Activated CD4-positive, alpha-beta T cell treated with anti-CD3 and anti-CD28 coated beads, Interleukin-2, amount 10 ng/mL, durations not matched to agents 24 days and 14 days (primary cell): ENCODE measurements at regions not wholly inside any gene's neighbourhood (a gene's known extent, or its start where the extent isn't known, plus 50 kb on each side); places are given as distances from the start of the nearest gene placed in this dataset.

Experiments
- DNase-seq: peaks from one replicate; pipeline ENCODE4 v3.0.0; 2022
- H3K27ac Mint-ChIP-seq: one replicate; pipeline ENCODE4 v1.8.0; 2022; ENCODE audit warnings: mild to moderate bottlenecking, mixed read lengths
- H3K27me3 Mint-ChIP-seq: one replicate; pipeline ENCODE4 v1.8.0; 2022; ENCODE audit warnings: mixed read lengths
- H3K36me3 Mint-ChIP-seq: one replicate; pipeline ENCODE4 v1.8.0; 2022; ENCODE audit warnings: low read depth, mild to moderate bottlenecking, mixed read lengths
- H3K4me1 Mint-ChIP-seq: one replicate; pipeline ENCODE4 v1.8.0; 2021; ENCODE audit warnings: mixed read lengths
- H3K4me3 Mint-ChIP-seq: one replicate; pipeline ENCODE4 v1.8.0; 2022; ENCODE audit warnings: mild to moderate bottlenecking, moderate library complexity, mixed read lengths
- H3K9me3 Mint-ChIP-seq: one replicate; pipeline ENCODE4 v1.8.0; 2021; ENCODE audit warnings: mixed read lengths
- intact Hi-C: fragments of 100-400 bp; cut with micrococcal nuclease; formaldehyde crosslinking; loops from one replicate; pipeline ENCODE4 v1.15.1; 2023

- H3K4me3 Mint-ChIP-seq: no peak overlapping the region
- intact Hi-C loops: no loop called here
These were observed 219.8 kb downstream of the CDCA7 start for GRCh38 chr2:173574324-173575112.

GRCh38 chr2:173578404-173579107 is 223.9 kb downstream of the CDCA7 start:
- Mint-ChIP-seq H3K27ac (no peak overlapping the region), H3K36me3 (no peaks in the 10 kb centered on the region), H3K27me3 (peaks cover 5% of the 10 kb centered on the region), H3K9me3 (peaks cover 5% of the 10 kb centered on the region), H3K4me1 (no peaks in the 10 kb centered on the region), H3K4me3 (no peak overlapping the region)
- intact Hi-C loops: no loop called here
- no peak for DNase-seq

More at GRCh38 chr2:173574324-173575112, 219.8 kb downstream of the CDCA7 start:
- Mint-ChIP-seq H3K27ac (no peak overlapping the region), H3K36me3 (no peaks in the 10 kb centered on the region), H3K9me3 (peaks cover 5% of the 10 kb centered on the region), H3K27me3 (peaks cover 14% of the 10 kb centered on the region), H3K4me1 (peaks cover 3% of the 10 kb centered on the region)
- no peak for DNase-seq

GRCh38 chr2:173580351-173580750 is 225.7 kb downstream of the CDCA7 start:
- peaks cover 8% of the 10 kb centered on the region for H3K27me3 Mint-ChIP-seq
- no peak overlapping the region for H3K4me3 Mint-ChIP-seq
- intact Hi-C loops: no loop called here
- peaks cover 8% of the 10 kb centered on the region for H3K9me3 Mint-ChIP-seq
- DNase-seq: no peak
- H3K27ac Mint-ChIP-seq: no peak overlapping the region
- H3K4me1 Mint-ChIP-seq: no peaks in the 10 kb centered on the region
- H3K36me3 Mint-ChIP-seq: no peaks in the 10 kb centered on the region

GRCh38 chr2:173580956-173581355 is 226.3 kb downstream of the CDCA7 start:
- Mint-ChIP-seq H3K4me3 (no peak overlapping the region), H3K27ac (no peak overlapping the region), H3K36me3 (no peaks in the 10 kb centered on the region), H3K4me1 (no peaks in the 10 kb centered on the region), H3K27me3 (peaks cover 8% of the 10 kb centered on the region), H3K9me3 (peaks cover 3% of the 10 kb centered on the region)
- intact Hi-C loops: no loop called here
- DNase-seq: no peak

- intact Hi-C loops: no loop called here
- Mint-ChIP-seq H3K36me3 (no peaks in the 10 kb centered on the region), H3K4me3 (no peak overlapping the region), H3K27me3 (peaks cover 9% of the 10 kb centered on the region), H3K4me1 (no peaks in the 10 kb centered on the region), H3K9me3 (peaks cover 3% of the 10 kb centered on the region), H3K27ac (no peak overlapping the region)
- DNase-seq: no peak
These were observed 228.5 kb downstream of the CDCA7 start for GRCh38 chr2:173583196-173583595.

- no peaks in the 10 kb centered on the region for H3K4me1 Mint-ChIP-seq
- no peak for DNase-seq
- H3K27me3 Mint-ChIP-seq: peaks cover 11% of the 10 kb centered on the region
- H3K9me3 Mint-ChIP-seq: peaks cover 3% of the 10 kb centered on the region
- H3K27ac Mint-ChIP-seq: no peak overlapping the region
- no peak overlapping the region for H3K4me3 Mint-ChIP-seq
- H3K36me3 Mint-ChIP-seq: no peaks in the 10 kb centered on the region
- intact Hi-C loops: no loop called here
These were observed 229.3 kb downstream of the CDCA7 start for GRCh38 chr2:173584000-173584399.

GRCh38 chr2:173584676-173585458 is 230.2 kb downstream of the CDCA7 start:
- intact Hi-C loops: no loop called here
- Mint-ChIP-seq H3K9me3 (peaks cover 3% of the 10 kb centered on the region), H3K4me1 (no peaks in the 10 kb centered on the region), H3K27ac (no peak overlapping the region), H3K27me3 (peaks cover 11% of the 10 kb centered on the region), H3K36me3 (no peaks in the 10 kb centered on the region), H3K4me3 (no peak overlapping the region)
- DNase-seq: no peak

GRCh38 chr2:173588931-173589369 is 234.3 kb downstream of the CDCA7 start:
- peaks cover 6% of the 10 kb centered on the region for H3K27me3 Mint-ChIP-seq
- no peak for DNase-seq
- H3K9me3 Mint-ChIP-seq: peaks cover 13% of the 10 kb centered on the region
- H3K4me3 Mint-ChIP-seq: no peak overlapping the region
- H3K27ac Mint-ChIP-seq: no peak overlapping the region
- intact Hi-C loops: no loop called here
- H3K36me3 Mint-ChIP-seq: no peaks in the 10 kb centered on the region
- H3K4me1 Mint-ChIP-seq: no peaks in the 10 kb centered on the region

- DNase-seq: no peak
- peaks cover 3% of the 10 kb centered on the region for H3K27me3 Mint-ChIP-seq
- H3K9me3 Mint-ChIP-seq: peaks cover 12% of the 10 kb centered on the region
- no peak overlapping the region for H3K27ac Mint-ChIP-seq
- no peaks in the 10 kb centered on the region for H3K36me3 Mint-ChIP-seq
- no peaks in the 10 kb centered on the region for H3K4me1 Mint-ChIP-seq
- no peak overlapping the region for H3K4me3 Mint-ChIP-seq
- intact Hi-C loops: no loop called here
These were observed 235.1 kb downstream of the CDCA7 start for GRCh38 chr2:173589604-173590275.

GRCh38 chr2:173590276-173590861 is 235.7 kb downstream of the CDCA7 start:
- no peak overlapping the region for H3K27ac Mint-ChIP-seq
- no peaks in the 10 kb centered on the region for H3K36me3 Mint-ChIP-seq
- intact Hi-C loops: no loop called here
- peaks cover 11% of the 10 kb centered on the region for H3K9me3 Mint-ChIP-seq
- no peak for DNase-seq
- H3K27me3 Mint-ChIP-seq: peaks cover 3% of the 10 kb centered on the region
- H3K4me1 Mint-ChIP-seq: no peaks in the 10 kb centered on the region
- H3K4me3 Mint-ChIP-seq: no peak overlapping the region

- Mint-ChIP-seq H3K27me3 (peaks cover 2% of the 10 kb centered on the region), H3K27ac (no peak overlapping the region), H3K9me3 (peaks cover 11% of the 10 kb centered on the region), H3K36me3 (no peaks in the 10 kb centered on the region), H3K4me1 (no peaks in the 10 kb centered on the region), H3K4me3 (no peak overlapping the region)
- intact Hi-C loops: no loop called here
- DNase-seq: no peak
These were observed 238.4 kb downstream of the CDCA7 start for GRCh38 chr2:173593109-173593508.

- H3K36me3 Mint-ChIP-seq: no peaks in the 10 kb centered on the region
- DNase-seq: no peak
- H3K27me3 Mint-ChIP-seq: no peaks in the 10 kb centered on the region
- intact Hi-C loops: no loop called here
- H3K9me3 Mint-ChIP-seq: peaks cover 11% of the 10 kb centered on the region
- no peaks in the 10 kb centered on the region for H3K4me1 Mint-ChIP-seq
- no peak overlapping the region for H3K4me3 Mint-ChIP-seq
- H3K27ac Mint-ChIP-seq: no peak overlapping the region
These were observed 241.6 kb downstream of the CDCA7 start for GRCh38 chr2:173596244-173596643.

GRCh38 chr2:173598525-173598924 is 243.9 kb downstream of the CDCA7 start:
- intact Hi-C loops: no loop called here
- Mint-ChIP-seq H3K9me3 (peaks cover 5% of the 10 kb centered on the region), H3K4me1 (no peaks in the 10 kb centered on the region)

More at GRCh38 chr2:173598525-173598924, 243.9 kb downstream of the CDCA7 start:
- Mint-ChIP-seq H3K27me3 (no peaks in the 10 kb centered on the region), H3K27ac (no peak overlapping the region), H3K36me3 (no peaks in the 10 kb centered on the region), H3K4me3 (no peak overlapping the region)
- DNase-seq: no peak
